Suprapubic skin (tissue), 4 donors: ENCODE measurements at regions not wholly inside any gene's neighbourhood (a gene's known extent, or its start where the extent isn't known, plus 50 kb on each side); places are given as distances from the start of the nearest gene placed in this dataset.

Experiments used
- DNase-seq, 2 donors: peaks; one replicate each; pipeline ENCODE4 v3.0.0-alpha.2; 2019; ENCODE audit warnings: low spot score in 2 of 2
- H3K27ac ChIP-seq: fragments of 200-600 bp; sonication (generic); one replicate; pipeline ENCODE4 v1.5.1; 2019
- H3K27me3 ChIP-seq: fragments of 200-600 bp; sonication (generic); one replicate; pipeline ENCODE4 v1.5.1; 2019
- H3K36me3 ChIP-seq: fragments of 200-600 bp; sonication (generic); one replicate; pipeline ENCODE4 v1.5.1; 2019
- H3K4me1 ChIP-seq: fragments of 200-600 bp; sonication (generic); one replicate; pipeline ENCODE4 v1.5.1; 2019
- H3K4me3 ChIP-seq: fragments of 200-600 bp; sonication (generic); one replicate; pipeline ENCODE4 v1.5.1; 2019; ENCODE audit warnings: mild to moderate bottlenecking
- H3K9me3 ChIP-seq: fragments of 200-600 bp; sonication (generic); one replicate; pipeline ENCODE4 v1.5.1; 2019
- EP300 ChIP-seq: sonication (generic); formaldehyde crosslinking; IDR thresholded peaks from one replicate; pipeline ENCODE4 v1.6.1; 2017; ENCODE audit warnings: antibody characterized with exemption
- POLR2A ChIP-seq, 2 donors: fragments of 450-650 bp; IDR thresholded peaks; one replicate each; pipeline ENCODE4 v1.6.1; 2017; ENCODE audit warnings: antibody characterized with exemption in 2 of 2, mild to moderate bottlenecking in 2 of 2, moderate library complexity in 2 of 2
- POLR2AphosphoS5 ChIP-seq, 3 donors: sonication (generic); formaldehyde crosslinking; IDR thresholded peaks; one replicate each; pipeline ENCODE4 v1.6.1; 2017; ENCODE audit warnings: antibody characterized with exemption in 3 of 3
- WGBS: methylation state at CpG from one replicate; pipeline ENCODE4 v1.1.5; 2018; 5-methylcytosine and 5-hydroxymethylcytosine counted together
- TF ChIP-seq, protein P1 (sequence below), 2 donors: fragments of 200-600 bp in 1 of 2; fragments of 450-650 bp in 1 of 2; sonication (generic) in 1 of 2; IDR thresholded peaks; one replicate each; pipeline ENCODE4 v1.5.1; 2016 to 2019; ENCODE audit warnings: antibody characterized with exemption in 2 of 2, mild to moderate bottlenecking in 1 of 2, moderate library complexity in 1 of 2

DNA sequence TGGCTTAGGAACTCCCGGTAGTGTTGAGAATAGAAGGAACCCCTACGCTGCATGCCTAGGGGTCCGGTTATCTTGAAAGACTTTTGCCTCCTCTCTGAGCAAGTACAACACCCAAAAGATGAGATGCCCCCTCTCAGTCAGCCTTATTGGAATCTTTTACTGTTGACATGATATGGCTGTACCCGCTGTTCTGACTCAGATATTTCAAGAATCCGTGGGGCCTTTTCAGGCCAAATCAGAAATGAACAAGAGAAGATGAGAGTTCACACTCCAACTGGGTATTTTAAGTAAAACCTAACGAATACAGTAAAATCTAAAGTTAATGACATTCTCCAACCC, 164.2 kb downstream of the PPIAL4G start:
- Histone ChIP-seq H3K4me1 (peaks cover 11% of the 10 kb centered on the region), H3K36me3 (no peaks in the 10 kb centered on the region), H3K4me3 (no peak overlapping the region), H3K27ac (no peak overlapping the region), H3K9me3 (no peaks in the 10 kb centered on the region), H3K27me3 (peaks cover 50% of the 10 kb centered on the region)
- 81% methylated on average over 6 of the region's 6 CpGs for WGBS
- TF ChIP-seq POLR2A (IDR thresholded peaks at IDR 0.05) (no peak), POLR2AphosphoS5 (IDR thresholded peaks at IDR 0.05) (no peak), EP300 (no peak)
- TF ChIP-seq, protein P1, sequence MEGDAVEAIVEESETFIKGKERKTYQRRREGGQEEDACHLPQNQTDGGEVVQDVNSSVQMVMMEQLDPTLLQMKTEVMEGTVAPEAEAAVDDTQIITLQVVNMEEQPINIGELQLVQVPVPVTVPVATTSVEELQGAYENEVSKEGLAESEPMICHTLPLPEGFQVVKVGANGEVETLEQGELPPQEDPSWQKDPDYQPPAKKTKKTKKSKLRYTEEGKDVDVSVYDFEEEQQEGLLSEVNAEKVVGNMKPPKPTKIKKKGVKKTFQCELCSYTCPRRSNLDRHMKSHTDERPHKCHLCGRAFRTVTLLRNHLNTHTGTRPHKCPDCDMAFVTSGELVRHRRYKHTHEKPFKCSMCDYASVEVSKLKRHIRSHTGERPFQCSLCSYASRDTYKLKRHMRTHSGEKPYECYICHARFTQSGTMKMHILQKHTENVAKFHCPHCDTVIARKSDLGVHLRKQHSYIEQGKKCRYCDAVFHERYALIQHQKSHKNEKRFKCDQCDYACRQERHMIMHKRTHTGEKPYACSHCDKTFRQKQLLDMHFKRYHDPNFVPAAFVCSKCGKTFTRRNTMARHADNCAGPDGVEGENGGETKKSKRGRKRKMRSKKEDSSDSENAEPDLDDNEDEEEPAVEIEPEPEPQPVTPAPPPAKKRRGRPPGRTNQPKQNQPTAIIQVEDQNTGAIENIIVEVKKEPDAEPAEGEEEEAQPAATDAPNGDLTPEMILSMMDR (IDR thresholded peaks at IDR 0.05) = no peak
- DNase-seq = no peak

DNA sequence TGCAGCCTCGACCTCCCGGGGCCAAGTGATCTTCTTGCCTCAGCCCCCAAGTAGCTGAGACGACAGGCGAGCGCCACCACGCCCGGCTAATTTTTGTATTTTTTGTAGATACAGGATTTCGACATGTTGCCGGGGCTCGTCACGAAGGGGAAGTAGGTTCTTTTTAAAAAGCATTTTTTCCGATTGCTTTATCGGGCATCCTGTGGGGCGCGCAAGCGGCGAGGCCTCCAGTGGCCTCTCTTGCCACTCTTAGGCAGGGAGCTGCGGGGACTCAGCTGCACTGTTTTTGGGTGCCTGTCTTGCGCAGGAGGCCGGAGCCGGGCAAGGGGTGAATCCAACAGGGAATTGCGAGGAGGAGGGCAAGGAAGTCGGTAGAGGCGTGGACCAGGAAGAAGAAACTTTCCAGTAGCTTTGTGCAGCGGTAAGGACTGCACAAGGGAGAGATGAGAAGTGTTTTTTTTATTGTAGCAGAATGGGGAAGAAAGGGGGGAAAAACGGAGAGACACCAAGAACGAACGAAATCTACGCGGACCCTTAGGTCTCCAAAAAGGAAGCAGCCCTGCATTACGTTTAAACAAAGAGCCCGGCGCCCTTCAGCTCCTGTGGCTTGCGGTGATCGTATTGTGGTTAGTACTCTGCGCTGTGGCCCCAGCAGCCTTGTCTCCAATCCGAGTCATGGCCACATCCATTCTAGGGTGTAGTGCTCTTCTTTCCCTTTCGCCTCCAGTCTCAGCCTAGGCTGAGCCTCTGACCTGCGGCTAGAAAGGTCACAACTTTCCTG, 164.8 kb downstream of the PPIAL4G start:
- no peak for DNase-seq
- WGBS = 17% methylated on average over 39 of the region's 39 CpGs
- no peaks in the 10 kb centered on the region for H3K9me3 ChIP-seq
- no peak overlapping the region for H3K27ac ChIP-seq
- TF ChIP-seq, protein P1 (IDR thresholded peaks at IDR 0.05) = no peak
- TF ChIP-seq POLR2A (IDR thresholded peaks at IDR 0.05) = no peak
- no peak for TF ChIP-seq POLR2AphosphoS5 (IDR thresholded peaks at IDR 0.05)
- TF ChIP-seq EP300 = no peak
- H3K27me3 ChIP-seq = peaks cover 50% of the 10 kb centered on the region
- peak overlapping the region; percentile 24 for H3K4me3 ChIP-seq
- H3K4me1 ChIP-seq = peaks cover 11% of the 10 kb centered on the region
- H3K36me3 ChIP-seq = no peaks in the 10 kb centered on the region

DNA sequence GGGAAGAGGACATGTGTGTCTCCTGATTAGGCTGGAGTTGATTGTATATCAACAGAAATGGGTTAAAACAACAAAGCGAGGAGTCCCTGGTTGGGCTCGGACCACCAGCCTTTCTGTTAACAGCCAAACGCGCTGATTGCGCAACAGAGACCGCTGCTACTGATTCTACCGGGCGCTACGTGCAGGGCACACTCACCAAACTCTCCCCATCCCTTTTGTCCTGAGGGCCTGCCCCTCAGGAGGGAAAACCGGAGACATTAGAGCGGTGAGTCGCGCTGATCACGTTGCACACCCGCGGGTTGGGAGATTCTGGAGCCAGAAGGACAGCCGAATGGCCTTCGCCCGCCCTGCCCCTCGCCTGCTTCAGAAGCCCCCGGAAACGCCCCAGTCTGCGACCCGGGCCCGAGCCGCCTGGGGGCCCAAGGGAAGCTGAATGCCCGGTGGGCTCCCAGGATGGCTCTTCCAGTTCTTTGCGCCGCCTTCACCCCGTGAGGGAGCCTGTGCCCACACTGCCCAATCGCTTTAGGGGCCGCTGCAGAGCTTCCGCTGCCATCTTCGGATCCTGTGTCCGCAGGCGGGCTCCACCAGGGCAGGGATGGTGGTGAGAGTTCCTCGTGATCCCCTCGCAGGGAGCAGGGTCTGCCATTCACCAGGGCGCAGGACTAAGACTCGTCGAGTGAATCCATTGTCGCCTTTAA, 165.4 kb upstream of the NBPF11 start:
- peaks cover 55% of the 10 kb centered on the region for H3K27me3 ChIP-seq

DNA sequence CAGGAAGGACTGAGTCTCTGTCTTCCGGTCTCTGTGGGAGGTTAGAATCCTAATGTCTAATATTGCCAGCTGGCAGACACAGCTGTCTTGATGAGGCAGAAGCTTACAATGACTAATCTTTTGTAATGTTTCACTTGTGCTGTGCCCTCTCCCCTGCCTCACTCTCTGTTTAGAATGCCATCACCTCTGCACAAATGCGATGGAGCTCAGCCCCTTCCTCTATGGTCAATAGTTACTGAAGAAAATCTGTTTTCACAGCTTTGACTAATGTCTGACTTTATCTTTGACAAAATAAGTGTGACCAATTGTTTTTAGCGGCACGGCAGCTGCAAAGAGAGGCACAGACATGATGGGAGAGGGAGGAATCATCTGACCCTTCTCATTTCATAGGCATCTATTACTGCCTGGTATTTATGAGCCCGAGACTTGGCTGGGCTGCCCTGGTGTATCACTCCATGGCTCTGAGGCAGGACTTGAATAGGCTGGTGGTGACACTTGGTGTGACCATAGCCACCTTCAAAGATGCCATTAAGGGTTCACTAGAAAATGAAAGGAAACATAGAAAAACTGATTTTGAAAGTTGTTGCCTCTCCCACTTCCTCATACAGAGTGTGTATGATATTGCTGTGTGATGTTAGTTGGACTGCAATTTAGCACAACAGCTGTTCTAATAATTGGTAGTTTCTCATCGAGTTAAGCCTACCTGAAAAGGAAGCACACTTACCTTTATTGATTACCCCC, 163.2 kb upstream of the NBPF11 start:
- TF ChIP-seq POLR2AphosphoS5 (IDR thresholded peaks at IDR 0.05) = no peak
- H3K36me3 ChIP-seq = no peaks in the 10 kb centered on the region
- H3K27ac ChIP-seq = no peak overlapping the region
- H3K4me1 ChIP-seq = peaks cover 11% of the 10 kb centered on the region
- H3K9me3 ChIP-seq = peaks cover 4% of the 10 kb centered on the region
- peaks cover 76% of the 10 kb centered on the region for H3K27me3 ChIP-seq
- no peak for DNase-seq
- WGBS = 76% methylated on average over 6 of the region's 6 CpGs
- no peak overlapping the region for H3K4me3 ChIP-seq

More for the DNA sequence above, 165.4 kb upstream of the NBPF11 start:
- peak overlapping the region; percentile 24 for H3K4me3 ChIP-seq
- H3K4me1 ChIP-seq = peaks cover 11% of the 10 kb centered on the region
- H3K27ac ChIP-seq = no peak overlapping the region
- H3K9me3 ChIP-seq = no peaks in the 10 kb centered on the region
- DNase-seq = no peak
- 43% methylated on average over 41 of the region's 42 CpGs for WGBS
- TF ChIP-seq, protein P1 (IDR thresholded peaks at IDR 0.05) = no peak
- TF ChIP-seq POLR2A (IDR thresholded peaks at IDR 0.05) = no peak
- TF ChIP-seq POLR2AphosphoS5 (IDR thresholded peaks at IDR 0.05) = no peak
- no peak for TF ChIP-seq EP300
- no peaks in the 10 kb centered on the region for H3K36me3 ChIP-seq

DNA sequence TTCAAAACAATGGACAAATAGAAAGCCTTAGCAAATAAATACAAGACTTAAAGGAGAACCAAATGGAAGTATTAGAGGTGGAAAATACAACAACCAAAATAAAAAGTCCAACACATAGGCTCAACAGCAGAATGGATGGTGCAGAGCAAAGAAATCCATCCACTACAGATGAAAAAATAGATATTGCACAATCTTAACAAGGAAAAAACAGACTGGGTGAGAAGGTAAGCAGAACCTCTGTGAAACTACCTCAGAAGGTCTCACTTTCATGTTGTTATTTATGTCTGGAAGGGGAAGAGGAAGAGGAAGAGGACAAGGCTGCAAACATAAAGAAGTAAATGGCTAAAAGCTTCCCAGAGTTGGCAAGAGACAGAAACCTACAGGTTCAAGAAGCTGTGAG, 158.7 kb upstream of the NBPF11 start:
- H3K27ac ChIP-seq = no peak overlapping the region
- H3K9me3 ChIP-seq = peaks cover 4% of the 10 kb centered on the region
- TF ChIP-seq, protein P1 (IDR thresholded peaks at IDR 0.05) = no peak
- no peak for TF ChIP-seq POLR2AphosphoS5 (IDR thresholded peaks at IDR 0.05)
- TF ChIP-seq EP300 = no peak
- no peak for TF ChIP-seq POLR2A (IDR thresholded peaks at IDR 0.05)
- peaks cover 76% of the 10 kb centered on the region for H3K27me3 ChIP-seq
- H3K36me3 ChIP-seq = no peaks in the 10 kb centered on the region
- no peak overlapping the region for H3K4me3 ChIP-seq
- DNase-seq = no peak
- H3K4me1 ChIP-seq = peaks cover 5% of the 10 kb centered on the region
